GM21423 (cell line): ENCODE measurements at regions not wholly inside any gene's neighbourhood (a gene's known extent, or its start where the extent isn't known, plus 50 kb on each side); places are given as distances from the start of the nearest gene placed in this dataset.

Experiments used
- ATAC-seq: cut with Tn5 transposase; IDR thresholded peaks from one replicate; pipeline ENCODE4 v1.9.1; 2021; ENCODE audit warnings: mild to moderate bottlenecking, moderate library complexity; ENCODE audit not compliant: unreplicated experiment

DNA sequence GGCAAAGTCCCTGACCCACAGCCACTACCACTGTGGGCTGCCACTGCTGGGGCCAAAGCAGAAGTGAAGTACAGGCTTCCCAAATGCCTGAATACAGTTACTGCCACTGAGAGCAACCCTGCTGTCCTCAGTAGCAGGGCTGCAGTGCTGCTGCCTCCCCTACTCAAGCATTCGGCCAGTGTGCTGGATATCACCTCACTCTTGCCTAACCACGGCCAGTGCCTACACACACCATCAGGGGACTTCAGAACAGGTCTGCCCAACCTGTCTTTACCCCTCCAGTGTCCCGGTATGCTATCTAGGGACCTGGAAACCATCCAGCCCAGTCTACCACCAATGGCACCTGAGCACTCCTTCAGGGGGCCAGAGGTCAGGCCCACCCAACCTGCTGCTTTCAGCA, 261.5 kb upstream of the COL8A1 start:
- ATAC-seq: no peak

DNA sequence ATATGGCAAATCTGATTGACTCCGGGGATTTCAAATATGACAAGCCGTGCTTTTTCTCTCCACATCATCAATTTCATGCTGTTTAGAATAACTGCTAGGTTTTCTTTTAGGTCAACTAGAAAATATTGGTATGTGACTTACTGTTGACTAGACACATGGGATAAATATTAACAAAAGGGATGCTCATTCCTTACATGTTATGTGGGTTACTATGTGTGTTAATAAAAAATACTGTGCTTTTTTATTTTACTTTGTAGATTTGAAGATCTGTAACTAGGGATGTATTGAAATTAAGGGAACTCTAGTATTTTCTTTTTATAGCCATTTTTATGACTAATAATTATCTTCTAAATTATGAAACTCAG, 264.6 kb upstream of the COL8A1 start:
- no peak for ATAC-seq

- no peak for ATAC-seq
Observed at GRCh38 chr3:99373088-99373845, 265.1 kb upstream of the COL8A1 start.

DNA sequence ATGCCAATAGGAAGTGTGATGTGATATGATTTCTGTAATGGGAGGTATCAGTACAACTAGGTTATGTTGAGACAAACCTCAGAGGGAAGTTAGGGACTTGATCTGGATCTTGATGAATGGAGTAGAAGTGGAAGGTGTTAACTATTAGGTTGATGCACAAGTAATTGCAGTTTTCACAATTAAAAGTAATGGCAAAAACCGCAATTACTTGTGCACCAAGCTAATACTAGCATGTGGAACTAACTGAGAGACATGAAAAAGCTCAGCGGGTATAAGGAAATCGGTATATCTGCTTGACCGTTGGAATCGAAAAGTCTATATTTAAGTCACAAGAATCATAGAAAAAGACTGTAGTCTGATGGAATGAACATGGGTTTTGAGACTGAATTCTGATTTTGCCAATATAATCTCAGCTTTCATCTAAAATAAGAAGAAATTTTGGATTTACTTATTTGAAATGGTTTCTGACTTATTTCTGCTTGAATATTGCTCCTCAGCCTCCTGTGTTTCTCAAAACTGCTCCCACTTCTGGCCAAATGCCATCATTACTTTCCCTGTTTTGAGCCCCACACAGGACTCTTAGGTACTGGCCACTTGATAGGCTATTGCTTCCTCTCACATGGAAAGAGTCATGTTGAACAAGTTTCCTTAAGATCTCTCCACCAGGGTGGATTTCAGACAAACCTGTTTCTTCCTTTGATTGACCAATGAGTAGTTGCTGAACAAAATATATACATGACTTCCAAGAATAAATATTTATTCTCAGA, 271.5 kb upstream of the COL8A1 start:
- no peak for ATAC-seq

DNA sequence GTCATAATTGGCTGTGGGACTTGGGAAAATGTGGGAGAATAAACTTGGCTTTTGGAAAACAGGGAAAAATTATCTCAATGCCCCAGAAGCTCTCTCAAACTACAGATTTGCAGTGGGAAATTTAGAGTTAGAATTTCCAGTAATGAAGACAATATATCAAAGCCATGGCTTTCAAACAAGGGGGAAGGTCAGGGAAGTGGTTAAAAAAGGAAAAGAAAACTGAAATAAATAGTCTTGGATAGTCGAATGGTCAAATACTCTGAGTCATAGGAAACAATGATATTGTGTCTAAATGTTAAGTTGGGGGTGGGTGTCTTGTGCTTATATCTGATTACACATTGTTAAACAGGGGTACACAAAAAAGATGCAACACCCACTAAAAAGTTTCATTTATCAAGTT, 272.4 kb upstream of the COL8A1 start:
- ATAC-seq: no peak

- ATAC-seq: no peak
Observed at GRCh38 chr3:99365396-99365795, 273.0 kb upstream of the COL8A1 start.

DNA sequence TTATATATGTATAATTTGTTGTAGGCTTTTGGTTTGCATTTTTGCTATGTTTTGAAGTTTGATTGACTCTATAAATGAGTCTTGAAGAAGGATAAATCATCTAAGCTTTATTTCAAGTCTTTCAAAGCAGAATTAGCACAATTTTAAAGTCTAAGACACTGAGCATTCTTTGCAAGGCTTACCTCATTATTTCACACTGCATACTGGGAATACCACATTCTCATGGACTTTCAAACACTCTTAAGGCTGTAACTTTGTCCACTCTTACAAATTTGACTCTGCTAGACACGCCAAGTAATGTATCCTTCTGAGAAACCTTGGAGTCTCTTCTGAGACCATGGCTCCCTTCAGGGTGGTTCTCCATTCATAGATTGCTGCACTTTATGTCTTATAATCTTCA, 281.3 kb upstream of the COL8A1 start:
- no peak for ATAC-seq

GRCh38 chr3:99356696-99357095, 281.7 kb upstream of the COL8A1 start:
- ATAC-seq: no peak

DNA sequence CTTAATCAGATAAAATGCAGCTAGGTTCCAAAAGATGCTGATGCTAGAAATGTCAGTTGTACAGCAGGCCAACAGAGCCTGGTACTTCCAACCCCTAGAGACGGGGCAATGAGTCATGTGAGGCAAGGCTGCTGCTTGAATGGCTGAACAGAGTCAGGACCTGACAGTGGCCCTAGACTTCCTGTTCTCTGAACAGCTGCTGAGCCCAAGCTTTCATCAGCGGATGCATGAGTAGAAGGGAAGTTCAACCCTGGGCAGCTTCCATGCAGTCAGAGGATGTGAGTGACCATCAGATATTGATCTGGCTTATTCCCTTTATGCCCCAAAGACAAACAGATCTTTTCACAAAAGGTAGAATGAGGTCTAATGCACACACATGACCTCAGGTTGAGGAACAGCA, 282.9 kb upstream of the COL8A1 start:
- no peak for ATAC-seq

DNA sequence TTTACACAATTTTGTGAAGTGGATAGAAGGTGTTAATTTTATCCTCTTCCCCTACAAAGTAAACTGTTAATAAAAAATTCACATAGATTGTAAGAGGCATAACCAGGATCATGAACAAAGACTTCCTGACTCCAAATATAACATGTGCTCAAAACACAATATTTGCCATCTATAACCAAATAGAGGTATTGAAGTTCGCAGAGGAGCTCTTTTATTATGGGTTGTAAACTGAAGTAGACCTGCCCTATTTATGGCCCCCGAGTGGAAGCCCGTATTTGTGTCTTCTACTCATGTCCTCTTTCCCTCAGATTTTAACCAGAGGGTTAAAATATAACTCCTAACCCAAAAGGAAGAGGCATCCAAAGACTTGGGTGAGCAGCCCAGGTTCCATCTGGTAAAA, 285.6 kb upstream of the COL8A1 start:
- no peak for ATAC-seq

GRCh38 chr3:99351122-99351521, 287.3 kb upstream of the COL8A1 start:
- ATAC-seq: no peak

GRCh38 chr3:99348451-99348850, 289.9 kb upstream of the COL8A1 start:
- no peak for ATAC-seq

DNA sequence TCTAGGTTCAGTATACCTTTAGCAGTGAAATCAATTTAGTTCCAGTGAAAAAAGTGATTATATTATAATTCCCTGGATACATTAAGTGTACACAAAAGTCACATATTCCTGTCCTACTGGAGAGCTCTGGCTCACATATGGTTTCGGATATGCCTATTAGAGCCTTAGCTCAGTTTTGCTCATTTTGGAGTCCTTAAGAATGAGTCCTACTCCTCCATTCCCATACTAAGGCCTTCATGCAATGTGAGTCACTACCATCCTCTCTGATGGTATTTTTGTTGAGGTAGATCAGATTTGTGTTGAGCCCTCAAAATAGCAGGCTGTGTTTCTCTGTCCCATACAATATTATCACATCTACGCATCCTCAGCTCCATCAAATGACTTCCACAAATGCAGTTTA, 294.2 kb upstream of the COL8A1 start:
- ATAC-seq: no peak

DNA sequence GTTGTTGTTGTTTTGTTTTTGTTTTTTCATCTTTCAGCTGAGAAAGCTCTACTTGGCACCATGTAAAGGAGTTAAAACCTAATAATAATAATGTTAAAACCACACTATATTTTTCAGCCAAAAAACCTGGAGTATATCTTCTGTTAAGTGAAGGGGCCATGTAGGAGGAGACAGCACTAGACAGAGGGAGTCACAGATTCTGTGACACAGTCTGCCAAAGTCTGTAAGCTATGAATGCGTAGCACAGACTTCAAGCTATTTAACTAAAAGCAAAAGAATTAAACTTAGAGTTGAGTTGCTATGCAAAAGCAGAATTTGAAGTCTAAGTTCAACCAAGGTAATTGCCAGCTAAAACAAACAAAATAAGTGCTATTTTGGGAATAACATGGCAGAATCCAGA, 296.0 kb upstream of the COL8A1 start:
- ATAC-seq: no peak

GRCh38 chr3:99339222-99339621, 299.2 kb upstream of the COL8A1 start:
- ATAC-seq: no peak

GRCh38 chr3:99332718-99333117, 305.7 kb upstream of the COL8A1 start:
- ATAC-seq: no peak

- ATAC-seq: no peak
Observed at GRCh38 chr3:99332276-99332675, 306.1 kb upstream of the COL8A1 start.

DNA sequence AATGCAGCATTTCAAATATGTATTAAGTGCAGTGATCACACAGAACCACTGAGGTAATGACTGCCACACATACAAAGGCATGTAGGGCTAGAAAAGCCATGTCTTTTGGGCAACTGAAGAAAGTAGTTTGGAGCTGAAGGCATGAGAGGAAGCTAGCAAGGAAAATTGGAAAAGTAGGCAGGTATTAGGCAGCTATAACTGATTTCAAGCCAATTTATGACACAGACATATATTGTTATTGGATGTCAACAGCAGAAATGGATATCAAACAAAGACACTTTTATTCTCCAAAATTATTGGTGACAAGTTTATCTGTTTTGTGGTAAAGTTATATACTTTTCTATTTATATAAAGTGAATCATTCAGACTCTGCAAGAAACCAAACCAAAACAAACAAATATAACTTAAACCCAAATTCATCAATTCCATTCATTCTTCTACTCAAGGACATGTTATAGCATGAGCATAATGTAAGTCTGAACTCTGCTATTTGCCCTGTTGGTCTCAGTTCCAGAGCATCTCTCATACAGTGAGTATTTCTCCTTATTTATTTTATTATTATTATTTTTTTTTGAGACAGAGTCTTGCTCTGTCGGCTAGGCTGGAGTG, 307.4 kb upstream of the COL8A1 start:
- no peak for ATAC-seq

GRCh38 chr3:99330281-99330680, 308.1 kb upstream of the COL8A1 start:
- ATAC-seq: no peak

DNA sequence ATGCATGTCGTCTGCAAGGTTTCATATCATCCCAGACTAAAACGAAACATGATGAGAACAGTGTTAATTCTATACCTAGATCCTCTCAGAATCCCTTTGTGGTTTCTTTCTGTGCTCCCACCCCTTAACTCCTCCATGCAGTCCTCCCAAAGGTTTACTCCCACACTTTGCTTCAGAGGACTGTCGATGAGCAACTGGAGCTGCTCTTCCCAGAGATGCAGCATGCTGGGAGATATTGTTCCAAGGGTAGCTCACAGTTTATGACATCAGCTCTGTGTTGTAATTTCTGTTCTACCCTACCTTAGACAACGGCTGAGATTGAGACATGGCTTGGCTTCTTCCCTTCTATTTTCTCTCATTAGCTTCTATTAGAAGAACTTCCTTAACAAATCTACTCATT, 313.0 kb upstream of the COL8A1 start:
- no peak for ATAC-seq

- no peak for ATAC-seq
Observed at GRCh38 chr3:99324636-99325203, 313.7 kb upstream of the COL8A1 start.

DNA sequence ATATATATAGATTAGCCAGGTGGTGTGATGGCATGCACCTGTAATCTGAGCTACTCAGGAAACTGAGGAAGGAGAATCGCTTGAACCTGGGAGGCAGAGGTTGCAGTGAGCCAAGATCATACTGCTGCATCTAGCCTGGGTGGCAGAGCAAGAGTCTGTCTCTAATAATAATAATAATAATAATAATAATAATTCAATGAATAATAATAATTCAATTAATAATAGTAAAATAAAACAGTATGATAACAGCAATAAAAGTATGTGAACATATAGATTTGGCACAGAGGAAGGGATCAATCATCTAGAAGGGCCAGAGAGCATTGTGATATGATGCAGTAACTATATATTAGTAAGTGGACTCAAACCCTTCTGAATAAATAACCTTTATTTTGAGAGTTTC, 314.5 kb upstream of the COL8A1 start:
- no peak for ATAC-seq
